ENCODE measurements at regions not wholly inside any gene's neighbourhood (a gene's known extent, or its start where the extent isn't known, plus 50 kb on each side); places are given as distances from the start of the nearest gene placed in this dataset.
"Not testable (repeated sequence)": the region's sequence is repeated elsewhere in the genome, so short reads cannot be mapped to it uniquely, and the experiment has no call there.

GRCh38 chr13:67934617-67935330 is 704.6 kb upstream of the PCDH9 start:
- Mint-ChIP-seq H3K4me3 (no peak overlapping the region), H3K27ac (no peak overlapping the region), H3K27me3 (no peaks in the 10 kb centered on the region), H3K36me3 (ENCODE audit: low read depth) (no peaks in the 10 kb centered on the region), H3K4me1 (no peaks in the 10 kb centered on the region), H3K9me3 (peaks cover 3% of the 10 kb centered on the region)
- intact Hi-C loops (cut with micrococcal nuclease): no loop called here
- no peak for DNase-seq

- no peaks in the 10 kb centered on the region for H3K4me1 Mint-ChIP-seq
- intact Hi-C loops (cut with micrococcal nuclease): no loop called here
Observed at GRCh38 chr13:67932991-67933390, 702.9 kb upstream of the PCDH9 start.

GRCh38 chr13:67917291-67917987 is 687.3 kb upstream of the PCDH9 start:
- Mint-ChIP-seq H3K9me3 (peaks cover 6% of the 10 kb centered on the region), H3K4me3 (no peak overlapping the region), H3K4me1 (no peaks in the 10 kb centered on the region), H3K36me3 (ENCODE audit: low read depth) (no peaks in the 10 kb centered on the region), H3K27ac (no peak overlapping the region), H3K27me3 (no peaks in the 10 kb centered on the region)
- no peak for DNase-seq
- intact Hi-C loops (cut with micrococcal nuclease): no loop called here

More at GRCh38 chr13:67932991-67933390, 702.9 kb upstream of the PCDH9 start:
- peaks cover 3% of the 10 kb centered on the region for H3K9me3 Mint-ChIP-seq
- H3K36me3 Mint-ChIP-seq (ENCODE audit: low read depth): no peaks in the 10 kb centered on the region
- no peaks in the 10 kb centered on the region for H3K27me3 Mint-ChIP-seq
- no peak overlapping the region for H3K4me3 Mint-ChIP-seq
- H3K27ac Mint-ChIP-seq: no peak overlapping the region
- DNase-seq: no peak

- H3K4me3 Mint-ChIP-seq: no peak overlapping the region
Observed at GRCh38 chr13:67916650-67917049, 686.5 kb upstream of the PCDH9 start.

GRCh38 chr13:67914535-67914934 is 684.4 kb upstream of the PCDH9 start:
- Mint-ChIP-seq H3K27me3 (no peaks in the 10 kb centered on the region), H3K36me3 (ENCODE audit: low read depth) (no peaks in the 10 kb centered on the region), H3K27ac (no peak overlapping the region), H3K4me1 (no peaks in the 10 kb centered on the region), H3K4me3 (no peak overlapping the region), H3K9me3 (peaks cover 13% of the 10 kb centered on the region)
- no peak for DNase-seq
- intact Hi-C loops (cut with micrococcal nuclease): no loop called here

More at GRCh38 chr13:67916650-67917049, 686.5 kb upstream of the PCDH9 start:
- intact Hi-C loops (cut with micrococcal nuclease): no loop called here
- Mint-ChIP-seq H3K9me3 (peaks cover 6% of the 10 kb centered on the region), H3K27me3 (no peaks in the 10 kb centered on the region), H3K36me3 (ENCODE audit: low read depth) (no peaks in the 10 kb centered on the region), H3K4me1 (no peaks in the 10 kb centered on the region), H3K27ac (no peak overlapping the region)
- no peak for DNase-seq

- peaks cover 12% of the 10 kb centered on the region for H3K9me3 Mint-ChIP-seq
- intact Hi-C loops (cut with micrococcal nuclease): not testable (repeated sequence)
Observed at GRCh38 chr13:67902960-67903359, 672.8 kb upstream of the PCDH9 start.

GRCh38 chr13:67880916-67881315 is 650.8 kb upstream of the PCDH9 start:
- H3K27ac Mint-ChIP-seq: no peak overlapping the region
- intact Hi-C loops (cut with micrococcal nuclease): no loop called here
- no peak overlapping the region for H3K4me3 Mint-ChIP-seq
- DNase-seq: no peak
- H3K27me3 Mint-ChIP-seq: no peaks in the 10 kb centered on the region
- no peaks in the 10 kb centered on the region for H3K36me3 Mint-ChIP-seq (ENCODE audit: low read depth)
- H3K9me3 Mint-ChIP-seq: peaks cover 3% of the 10 kb centered on the region
- no peaks in the 10 kb centered on the region for H3K4me1 Mint-ChIP-seq

More at GRCh38 chr13:67902960-67903359, 672.8 kb upstream of the PCDH9 start:
- not testable (repeated sequence) for H3K27me3 Mint-ChIP-seq; H3K4me3 Mint-ChIP-seq; H3K27ac Mint-ChIP-seq; H3K4me1 Mint-ChIP-seq; DNase-seq; H3K36me3 Mint-ChIP-seq (ENCODE audit: low read depth)

GRCh38 chr13:67878376-67878775 is 648.2 kb upstream of the PCDH9 start:
- H3K4me3 Mint-ChIP-seq: no peak overlapping the region
- H3K27me3 Mint-ChIP-seq: no peaks in the 10 kb centered on the region
- DNase-seq: no peak
- peaks cover 3% of the 10 kb centered on the region for H3K9me3 Mint-ChIP-seq
- H3K4me1 Mint-ChIP-seq: no peaks in the 10 kb centered on the region
- H3K27ac Mint-ChIP-seq: no peak overlapping the region
- H3K36me3 Mint-ChIP-seq (ENCODE audit: low read depth): no peaks in the 10 kb centered on the region
- intact Hi-C loops (cut with micrococcal nuclease): no loop called here

- Mint-ChIP-seq H3K4me3 (no peak overlapping the region), H3K9me3 (no peaks in the 10 kb centered on the region), H3K36me3 (ENCODE audit: low read depth) (no peaks in the 10 kb centered on the region), H3K4me1 (no peaks in the 10 kb centered on the region), H3K27ac (no peak overlapping the region), H3K27me3 (no peaks in the 10 kb centered on the region)
- intact Hi-C loops (cut with micrococcal nuclease): no loop called here
- no peak for DNase-seq
Observed at GRCh38 chr13:67877031-67877430, 646.9 kb upstream of the PCDH9 start.

- Mint-ChIP-seq H3K9me3 (peaks cover 3% of the 10 kb centered on the region), H3K4me3 (no peak overlapping the region), H3K36me3 (ENCODE audit: low read depth) (no peaks in the 10 kb centered on the region), H3K4me1 (no peaks in the 10 kb centered on the region), H3K27ac (no peak overlapping the region), H3K27me3 (no peaks in the 10 kb centered on the region)
- intact Hi-C loops (cut with micrococcal nuclease): no loop called here
- no peak for DNase-seq
Observed at GRCh38 chr13:67867206-67867605, 637.1 kb upstream of the PCDH9 start.

- no peaks in the 10 kb centered on the region for H3K4me1 Mint-ChIP-seq
- intact Hi-C loops (cut with micrococcal nuclease): no loop called here
- no peak for DNase-seq
- no peaks in the 10 kb centered on the region for H3K36me3 Mint-ChIP-seq (ENCODE audit: low read depth)
- H3K4me3 Mint-ChIP-seq: no peak overlapping the region
- H3K27me3 Mint-ChIP-seq: no peaks in the 10 kb centered on the region
- H3K9me3 Mint-ChIP-seq: peaks cover 7% of the 10 kb centered on the region
- no peak overlapping the region for H3K27ac Mint-ChIP-seq
Observed at GRCh38 chr13:67860315-67860714, 630.2 kb upstream of the PCDH9 start.

GRCh38 chr13:67859904-67860303 is 629.8 kb upstream of the PCDH9 start:
- no peaks in the 10 kb centered on the region for H3K27me3 Mint-ChIP-seq
- no peak overlapping the region for H3K4me3 Mint-ChIP-seq
- no peak overlapping the region for H3K27ac Mint-ChIP-seq
- peaks cover 7% of the 10 kb centered on the region for H3K9me3 Mint-ChIP-seq
- H3K4me1 Mint-ChIP-seq: no peaks in the 10 kb centered on the region
- DNase-seq: no peak
- intact Hi-C loops (cut with micrococcal nuclease): loop anchor here (10.0 kb wide), 1 partner anchor 505 kb away; no protein-coding TSS in a partner anchor
- no peaks in the 10 kb centered on the region for H3K36me3 Mint-ChIP-seq (ENCODE audit: low read depth)

- intact Hi-C loops (cut with micrococcal nuclease): loop anchor here (10.0 kb wide), 1 partner anchor 507 kb away; no protein-coding TSS in a partner anchor
Observed at GRCh38 chr13:67857581-67858310, 627.6 kb upstream of the PCDH9 start.

GRCh38 chr13:67856955-67857354 is 626.8 kb upstream of the PCDH9 start:
- H3K4me1 Mint-ChIP-seq: no peaks in the 10 kb centered on the region
- no peaks in the 10 kb centered on the region for H3K27me3 Mint-ChIP-seq
- H3K4me3 Mint-ChIP-seq: no peak overlapping the region
- H3K27ac Mint-ChIP-seq: no peak overlapping the region
- no peak for DNase-seq
- intact Hi-C loops (cut with micrococcal nuclease): loop anchor here (10.0 kb wide), 1 partner anchor 508 kb away; no protein-coding TSS in a partner anchor
- peaks cover 7% of the 10 kb centered on the region for H3K9me3 Mint-ChIP-seq
- H3K36me3 Mint-ChIP-seq (ENCODE audit: low read depth): no peaks in the 10 kb centered on the region

More at GRCh38 chr13:67857581-67858310, 627.6 kb upstream of the PCDH9 start:
- Mint-ChIP-seq H3K4me3 (no peak overlapping the region), H3K27me3 (no peaks in the 10 kb centered on the region), H3K9me3 (peaks cover 7% of the 10 kb centered on the region), H3K36me3 (ENCODE audit: low read depth) (no peaks in the 10 kb centered on the region), H3K4me1 (no peaks in the 10 kb centered on the region), H3K27ac (no peak overlapping the region)
- DNase-seq: no peak
